HG03025 (cell line): ENCODE measurements at regions not wholly inside any gene's neighbourhood (a gene's known extent, or its start where the extent isn't known, plus 50 kb on each side); places are given as distances from the start of the nearest gene placed in this dataset.
"Not testable (repeated sequence)": the region's sequence is repeated elsewhere in the genome, so short reads cannot be mapped to it uniquely, and the experiment has no call there.

Source experiments
- ATAC-seq: cut with Tn5 transposase; IDR thresholded peaks from one replicate; pipeline ENCODE4 v1.9.1; 2021; ENCODE audit warnings: mild to moderate bottlenecking, moderate library complexity; ENCODE audit not compliant: unreplicated experiment, low FRiP score

DNA sequence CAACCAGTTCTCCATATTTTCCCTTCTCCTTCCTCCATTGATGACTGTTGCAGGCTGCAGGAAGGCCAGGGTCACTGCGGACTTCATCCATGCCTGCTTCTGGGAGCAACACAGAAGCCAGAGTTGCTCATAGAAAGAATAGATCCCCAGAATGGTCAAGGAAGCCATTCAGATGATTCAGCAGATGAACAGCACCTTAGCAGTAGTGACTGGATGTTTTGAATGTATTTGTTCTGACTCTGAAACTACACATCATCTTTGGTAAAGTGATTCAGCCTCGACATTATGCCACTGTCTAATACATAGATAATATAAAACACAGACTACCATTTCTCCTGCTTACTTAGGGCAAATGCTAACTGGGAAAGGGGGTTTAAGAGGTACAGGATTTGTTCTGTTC, 411.6 kb downstream of the RND3 start:
- ATAC-seq, result no peak

- no peak for ATAC-seq
Observed at GRCh38 chr2:150066490-150066889, 421.0 kb downstream of the RND3 start.

DNA sequence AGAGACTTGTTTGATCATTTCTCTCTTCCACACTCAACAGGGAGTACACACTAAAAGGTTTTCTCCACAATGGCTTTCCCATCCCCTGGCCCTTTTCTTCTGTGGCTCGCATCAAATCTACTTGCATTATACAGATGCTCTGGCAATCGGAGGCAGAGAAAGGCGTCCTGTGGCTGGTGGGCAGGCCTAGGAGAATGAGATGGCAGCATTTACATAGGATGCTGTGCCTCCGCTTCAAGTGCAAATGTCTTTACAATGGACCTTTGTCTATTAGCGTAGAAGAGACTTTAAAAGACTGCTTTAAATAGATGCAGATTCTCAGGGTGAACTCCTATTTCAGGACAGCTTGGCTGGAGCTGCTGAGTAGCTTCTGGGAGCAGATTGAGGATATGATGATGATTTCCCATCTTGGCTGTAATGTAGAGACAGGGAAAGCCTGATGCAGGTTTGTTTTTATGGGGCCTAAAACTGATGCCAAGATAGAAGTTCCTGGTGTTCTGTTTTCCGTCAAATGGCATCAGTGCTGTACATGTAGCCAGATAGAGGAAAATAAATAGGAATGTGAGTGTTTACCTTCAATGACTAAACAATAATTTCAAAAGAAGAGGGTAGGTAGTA, 423.4 kb downstream of the RND3 start:
- ATAC-seq, result no peak

- no peak for ATAC-seq
Observed at GRCh38 chr2:150063432-150063889, 424.0 kb downstream of the RND3 start.

DNA sequence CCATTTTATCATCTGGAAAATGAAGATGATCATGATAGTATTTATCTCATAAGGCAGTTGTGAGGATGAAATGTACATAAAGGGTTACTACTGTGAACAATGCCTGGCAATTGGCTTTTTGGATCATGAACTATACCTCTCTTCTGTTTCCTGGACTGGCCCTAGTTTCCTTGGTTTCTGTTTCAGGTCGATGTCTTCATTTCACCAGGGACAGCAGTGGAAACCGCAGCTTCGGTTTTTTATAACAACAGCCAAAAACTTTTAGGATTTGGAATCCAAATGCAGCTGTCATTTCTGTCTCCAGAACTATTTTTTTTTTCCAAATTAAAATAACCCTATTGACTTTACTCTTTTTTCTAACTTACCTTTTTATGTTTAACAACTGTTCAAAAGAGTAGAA, 425.1 kb downstream of the RND3 start:
- ATAC-seq, result no peak

DNA sequence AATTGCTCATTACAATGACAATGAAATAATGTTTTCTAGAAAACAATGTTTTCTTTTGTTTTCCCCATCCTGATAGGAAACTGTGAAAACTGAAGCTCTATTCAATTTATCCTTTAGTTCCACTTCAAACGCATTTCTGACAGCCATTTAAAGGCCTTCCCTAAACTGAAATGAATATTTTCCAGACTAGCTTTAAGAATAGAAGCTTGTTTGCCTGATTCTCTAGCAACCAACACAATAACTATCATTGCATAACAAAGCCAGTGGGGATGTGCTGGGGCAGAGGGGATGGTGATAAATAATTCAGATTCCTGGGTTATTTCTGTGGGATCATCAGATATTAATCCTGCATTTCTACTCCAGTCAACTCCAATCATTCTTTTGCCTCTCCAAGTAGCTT, 427.1 kb downstream of the RND3 start:
- ATAC-seq, result no peak

GRCh38 chr2:150059676-150060075, 427.8 kb downstream of the RND3 start:
- not testable (repeated sequence) for ATAC-seq

GRCh38 chr2:150052457-150052856, 435.0 kb downstream of the RND3 start:
- no peak for ATAC-seq

DNA sequence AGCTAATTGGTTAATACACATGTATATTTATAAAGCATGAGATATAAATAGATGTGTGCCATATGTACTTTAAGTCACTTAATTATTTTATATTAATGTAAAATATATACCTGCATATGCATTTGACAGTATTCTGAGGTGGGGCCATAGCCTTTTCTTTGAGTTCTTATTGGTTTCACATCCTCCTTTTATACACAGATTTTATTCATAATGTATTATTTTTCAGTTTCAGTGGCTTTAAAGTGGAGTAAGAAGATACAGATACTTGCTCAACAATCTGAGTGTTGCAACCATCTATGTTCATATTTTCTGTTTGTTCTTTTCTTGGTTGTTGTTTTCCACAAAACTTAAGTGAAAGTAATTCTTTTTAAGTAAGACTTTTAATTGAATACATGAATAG, 436.5 kb downstream of the RND3 start:
- ATAC-seq, result no peak

GRCh38 chr2:150050036-150050435, 437.4 kb downstream of the RND3 start:
- ATAC-seq, result no peak

- no peak for ATAC-seq
Observed at GRCh38 chr2:150047620-150048222, 439.7 kb downstream of the RND3 start.

- ATAC-seq, result no peak
Observed at GRCh38 chr2:150046810-150047209, 440.7 kb downstream of the RND3 start.

DNA sequence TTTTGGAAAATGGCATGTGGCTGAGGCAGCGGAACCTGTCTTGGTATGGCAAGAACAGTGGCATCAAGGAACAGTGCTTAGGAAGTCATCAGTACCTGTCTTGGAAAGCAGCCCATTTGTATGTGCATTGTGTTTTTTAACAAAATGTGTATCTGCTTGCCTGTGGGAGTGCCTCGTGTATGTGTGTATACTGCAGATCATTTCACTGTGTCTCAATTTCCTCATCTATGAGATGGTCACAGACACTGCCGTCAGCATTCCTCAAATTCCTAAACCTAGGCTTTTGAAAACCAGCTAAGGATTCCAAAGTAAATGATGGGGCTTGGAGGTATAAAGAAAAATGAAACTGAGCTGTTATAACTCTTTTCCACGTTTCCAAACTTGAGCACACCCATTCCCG, 441.3 kb downstream of the RND3 start:
- no peak for ATAC-seq

DNA sequence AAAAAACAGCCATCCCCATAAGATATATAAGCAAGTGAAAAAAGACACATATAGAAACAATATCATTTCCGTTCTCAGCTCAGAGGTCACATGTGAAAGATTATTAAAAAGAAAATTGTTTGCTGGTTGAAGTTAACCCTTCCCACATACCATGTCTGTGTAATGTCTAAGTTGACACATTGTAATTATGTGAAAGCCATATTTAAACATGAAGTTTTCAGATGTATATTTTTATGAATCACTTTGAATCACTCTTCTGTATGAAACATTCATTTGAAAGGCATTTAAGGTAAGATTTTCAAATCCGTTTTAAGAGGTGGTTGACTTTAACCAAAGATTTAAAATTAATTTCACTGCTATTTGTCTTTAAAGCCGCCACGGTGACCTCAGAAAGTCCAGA, 441.9 kb downstream of the RND3 start:
- no peak for ATAC-seq

DNA sequence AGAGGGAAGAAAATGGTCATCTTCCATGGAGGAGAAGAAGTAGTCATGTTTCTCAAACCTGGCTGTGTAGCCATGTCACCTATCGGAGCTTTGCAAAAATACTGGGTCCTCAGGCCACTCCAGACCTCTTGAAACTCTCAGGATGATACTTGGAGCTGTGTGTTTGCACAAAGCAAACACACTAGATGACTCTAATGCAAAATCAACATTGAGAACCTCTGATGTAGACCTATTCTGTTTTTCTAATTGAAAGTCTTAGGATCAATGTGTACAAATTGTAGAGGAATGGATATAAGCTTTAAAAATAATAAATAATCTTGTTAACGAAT, 444.3 kb downstream of the RND3 start:
- ATAC-seq, result no peak

- ATAC-seq, result no peak
Observed at GRCh38 chr2:150042500-150043171, 444.8 kb downstream of the RND3 start.

- ATAC-seq, result no peak
Observed at GRCh38 chr2:150041722-150042425, 445.6 kb downstream of the RND3 start.

GRCh38 chr2:150036622-150037021, 449.0 kb upstream of the MMADHC start:
- no peak for ATAC-seq

DNA sequence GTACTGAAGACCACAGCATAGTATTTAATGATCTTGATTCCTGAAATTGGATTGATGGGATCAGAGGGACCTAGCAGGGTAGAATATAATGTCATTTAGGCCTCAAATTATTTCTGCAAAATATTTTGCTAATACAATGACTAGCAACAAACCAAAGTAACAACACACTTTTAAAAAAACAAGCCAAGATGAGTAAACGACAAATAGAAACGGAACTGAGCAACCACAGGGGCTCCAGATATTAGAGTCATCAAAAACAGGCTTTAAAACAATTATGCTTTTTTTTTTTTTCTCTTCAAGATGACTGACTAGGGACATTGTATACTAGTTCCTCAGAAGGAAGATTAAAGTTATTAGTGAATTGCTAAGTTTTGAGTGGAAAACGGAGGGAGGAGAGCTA, 447.1 kb upstream of the MMADHC start:
- ATAC-seq, result no peak

DNA sequence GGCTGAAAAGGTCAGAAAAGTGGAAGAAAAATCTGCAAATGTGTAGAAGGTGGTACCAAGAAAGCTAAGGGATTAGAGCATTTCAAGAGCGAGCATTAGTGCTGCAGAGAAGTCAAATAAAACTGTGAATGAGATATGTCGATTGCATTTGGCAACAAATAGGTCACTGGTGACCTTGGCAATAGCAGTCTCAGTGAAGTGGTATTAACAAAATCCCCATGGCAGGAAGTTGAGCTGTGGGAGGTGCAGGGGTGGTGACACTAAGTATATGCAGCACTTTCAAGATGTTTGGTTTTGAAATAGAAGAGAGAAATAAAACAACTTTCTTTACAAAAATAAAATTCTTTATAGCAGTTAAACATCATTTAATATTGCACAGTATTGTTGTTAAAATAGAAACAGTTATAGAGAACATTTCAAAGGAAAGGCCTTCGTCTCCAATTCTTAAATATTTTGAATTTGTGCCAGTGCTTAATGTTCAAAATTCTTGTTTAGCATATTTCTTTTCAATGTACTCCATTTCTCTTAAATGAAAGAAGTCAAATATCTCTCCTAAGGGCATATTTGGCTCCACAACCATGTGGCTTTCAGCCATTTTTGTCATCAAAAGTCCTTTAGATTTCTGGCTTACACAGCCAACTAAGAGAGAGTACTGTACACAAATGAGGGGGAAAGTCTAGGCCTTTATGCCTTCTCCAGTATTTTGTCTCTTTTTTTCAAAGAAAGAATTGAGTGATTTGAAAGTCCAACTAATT, 443.0 kb upstream of the MMADHC start:
- ATAC-seq, result no peak

DNA sequence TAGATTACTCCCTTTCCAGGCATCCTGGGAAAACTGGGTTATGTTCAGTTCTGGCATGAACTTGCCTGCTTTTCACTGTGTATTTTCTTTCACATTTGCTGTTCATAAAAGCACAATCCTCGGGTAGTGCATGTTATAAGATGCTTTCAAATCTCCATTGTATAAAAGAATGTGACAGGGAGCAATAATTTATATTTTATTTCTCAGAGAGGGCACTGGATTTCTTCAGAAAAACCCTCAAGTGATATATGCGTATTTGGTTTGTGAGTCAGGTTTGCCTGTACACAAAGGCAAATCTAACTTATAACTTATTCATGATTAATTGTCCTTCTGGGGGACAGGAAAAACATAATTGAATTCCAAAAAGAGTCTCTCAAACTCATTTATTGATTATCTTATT, 440.7 kb upstream of the MMADHC start:
- no peak for ATAC-seq
